ENCODE measurements at regions not wholly inside any gene's neighbourhood (a gene's known extent, or its start where the extent isn't known, plus 50 kb on each side); places are given as distances from the start of the nearest gene placed in this dataset.

- Mint-ChIP-seq H3K4me1 (ENCODE audit: unreplicated experiment) (no peaks in the 10 kb centered on the region), H3K27ac (ENCODE audit: unreplicated experiment) (no peak overlapping the region), H3K27me3 (ENCODE audit: unreplicated experiment) (peaks cover 6% of the 10 kb centered on the region), H3K9me3 (ENCODE audit: unreplicated experiment) (no peaks in the 10 kb centered on the region), H3K4me3 (ENCODE audit: unreplicated experiment) (no peak overlapping the region), H3K36me3 (ENCODE audit: unreplicated experiment) (no peaks in the 10 kb centered on the region)
- TF ChIP-seq CTCF (IDR thresholded peaks at IDR 0.05): no peak
- DNase-seq (ENCODE audit: extremely low spot score, unreplicated experiment): no peak
These were observed 89.5 kb upstream of the RAB4A start for GRCh38 chr1:229181419-229181818.

DNA sequence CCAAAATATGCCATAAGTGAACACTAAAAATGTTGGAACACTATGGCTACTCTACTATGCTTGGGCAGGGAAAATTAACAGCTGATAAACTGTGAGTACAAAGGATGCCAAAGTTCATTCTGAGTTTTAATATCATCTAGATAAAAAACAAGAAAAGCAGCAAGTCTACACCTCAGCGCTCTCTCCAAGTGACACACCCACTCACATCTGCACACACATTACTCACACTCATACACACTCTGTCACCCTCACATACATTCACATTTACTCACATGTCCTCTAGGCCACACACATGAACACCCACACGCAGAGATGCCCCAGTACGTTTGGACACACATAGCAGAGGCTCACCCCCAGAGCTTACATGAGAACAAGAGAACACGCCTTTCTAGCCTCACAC lies 87.3 kb upstream of the RAB4A start:
- H3K27me3 Mint-ChIP-seq (ENCODE audit: unreplicated experiment): peaks cover 6% of the 10 kb centered on the region
- TF ChIP-seq CTCF (IDR thresholded peaks at IDR 0.05): no peak
- no peak overlapping the region for H3K4me3 Mint-ChIP-seq (ENCODE audit: unreplicated experiment)
- H3K36me3 Mint-ChIP-seq (ENCODE audit: unreplicated experiment): no peaks in the 10 kb centered on the region
- no peak for DNase-seq (ENCODE audit: extremely low spot score, unreplicated experiment)
- no peaks in the 10 kb centered on the region for H3K4me1 Mint-ChIP-seq (ENCODE audit: unreplicated experiment)
- no peak overlapping the region for H3K27ac Mint-ChIP-seq (ENCODE audit: unreplicated experiment)
- no peaks in the 10 kb centered on the region for H3K9me3 Mint-ChIP-seq (ENCODE audit: unreplicated experiment)

- Mint-ChIP-seq H3K9me3 (ENCODE audit: unreplicated experiment) (no peaks in the 10 kb centered on the region), H3K27ac (ENCODE audit: unreplicated experiment) (no peak overlapping the region), H3K36me3 (ENCODE audit: unreplicated experiment) (no peaks in the 10 kb centered on the region), H3K4me3 (ENCODE audit: unreplicated experiment) (no peak overlapping the region), H3K4me1 (ENCODE audit: unreplicated experiment) (no peaks in the 10 kb centered on the region), H3K27me3 (ENCODE audit: unreplicated experiment) (peaks cover 10% of the 10 kb centered on the region)
- no peak for TF ChIP-seq CTCF (IDR thresholded peaks at IDR 0.05)
- no peak for DNase-seq (ENCODE audit: extremely low spot score, unreplicated experiment)
These were observed 86.8 kb upstream of the RAB4A start for GRCh38 chr1:229184066-229184465.

- no peaks in the 10 kb centered on the region for H3K36me3 Mint-ChIP-seq (ENCODE audit: unreplicated experiment)
- no peaks in the 10 kb centered on the region for H3K9me3 Mint-ChIP-seq (ENCODE audit: unreplicated experiment)
- H3K4me3 Mint-ChIP-seq (ENCODE audit: unreplicated experiment): no peak overlapping the region
- DNase-seq (ENCODE audit: extremely low spot score, unreplicated experiment): no peak
- no peak for TF ChIP-seq CTCF (IDR thresholded peaks at IDR 0.05)
- no peaks in the 10 kb centered on the region for H3K4me1 Mint-ChIP-seq (ENCODE audit: unreplicated experiment)
- H3K27me3 Mint-ChIP-seq (ENCODE audit: unreplicated experiment): peaks cover 22% of the 10 kb centered on the region
- H3K27ac Mint-ChIP-seq (ENCODE audit: unreplicated experiment): no peak overlapping the region
These were observed 84.9 kb upstream of the RAB4A start for GRCh38 chr1:229185963-229186362.

- no peak for DNase-seq (ENCODE audit: extremely low spot score, unreplicated experiment)
- Mint-ChIP-seq H3K4me3 (ENCODE audit: unreplicated experiment) (no peak overlapping the region), H3K27ac (ENCODE audit: unreplicated experiment) (no peak overlapping the region), H3K4me1 (ENCODE audit: unreplicated experiment) (no peaks in the 10 kb centered on the region), H3K9me3 (ENCODE audit: unreplicated experiment) (no peaks in the 10 kb centered on the region), H3K36me3 (ENCODE audit: unreplicated experiment) (no peaks in the 10 kb centered on the region), H3K27me3 (ENCODE audit: unreplicated experiment) (peaks cover 26% of the 10 kb centered on the region)
- TF ChIP-seq CTCF (IDR thresholded peaks at IDR 0.05): no peak
These were observed 84.4 kb upstream of the RAB4A start for GRCh38 chr1:229186373-229187056.

Measured in osteocyte (in vitro differentiated cells).